ENCODE measurements at regions not wholly inside any gene's neighbourhood (a gene's known extent, or its start where the extent isn't known, plus 50 kb on each side); places are given as distances from the start of the nearest gene placed in this dataset.

GRCh38 chr5:171609806-171610452 is 175.7 kb upstream of the SMIM23 start:
- Mint-ChIP-seq H3K9me3 (ENCODE audit: low read depth) (peaks cover 20% of the 10 kb centered on the region), H3K4me3 (ENCODE audit: unreplicated experiment) (no peak overlapping the region), H3K27ac (ENCODE audit: unreplicated experiment) (no peak overlapping the region), H3K36me3 (ENCODE audit: low read depth) (peaks cover 5% of the 10 kb centered on the region), H3K27me3 (ENCODE audit: low read depth) (peaks cover 27% of the 10 kb centered on the region), H3K4me1 (ENCODE audit: low read depth) (no peaks in the 10 kb centered on the region)
- no peak for DNase-seq (ENCODE audit: low spot score)
- TF ChIP-seq CTCF (IDR thresholded peaks at IDR 0.05) = no peak

GRCh38 chr5:171610686-171611085 is 174.9 kb upstream of the SMIM23 start:
- Mint-ChIP-seq H3K4me1 (ENCODE audit: low read depth) (peaks cover 5% of the 10 kb centered on the region), H3K36me3 (ENCODE audit: low read depth) (peaks cover 5% of the 10 kb centered on the region), H3K27me3 (ENCODE audit: low read depth) (peaks cover 32% of the 10 kb centered on the region), H3K27ac (ENCODE audit: unreplicated experiment) (no peak overlapping the region), H3K4me3 (ENCODE audit: unreplicated experiment) (no peak overlapping the region), H3K9me3 (ENCODE audit: low read depth) (peaks cover 20% of the 10 kb centered on the region)
- no peak for DNase-seq (ENCODE audit: low spot score)
- TF ChIP-seq CTCF (IDR thresholded peaks at IDR 0.05) = no peak

- no peak overlapping the region for H3K27ac Mint-ChIP-seq (ENCODE audit: unreplicated experiment)
- no peak overlapping the region for H3K4me3 Mint-ChIP-seq (ENCODE audit: unreplicated experiment)
- H3K27me3 Mint-ChIP-seq (ENCODE audit: low read depth) = peaks cover 45% of the 10 kb centered on the region
Measured at GRCh38 chr5:171612749-171613148, 172.9 kb upstream of the SMIM23 start.

GRCh38 chr5:171614511-171614910 is 171.1 kb upstream of the SMIM23 start:
- Mint-ChIP-seq H3K27ac (ENCODE audit: unreplicated experiment) (no peak overlapping the region), H3K27me3 (ENCODE audit: low read depth) (peaks cover 38% of the 10 kb centered on the region), H3K4me3 (ENCODE audit: unreplicated experiment) (no peak overlapping the region), H3K36me3 (ENCODE audit: low read depth) (peaks cover 2% of the 10 kb centered on the region), H3K4me1 (ENCODE audit: low read depth) (peaks cover 5% of the 10 kb centered on the region), H3K9me3 (ENCODE audit: low read depth) (peaks cover 4% of the 10 kb centered on the region)
- no peak for DNase-seq (ENCODE audit: low spot score)
- no peak for TF ChIP-seq CTCF (IDR thresholded peaks at IDR 0.05)

More at GRCh38 chr5:171612749-171613148, 172.9 kb upstream of the SMIM23 start:
- no peak for TF ChIP-seq CTCF (IDR thresholded peaks at IDR 0.05)
- no peak for DNase-seq (ENCODE audit: low spot score)
- Mint-ChIP-seq H3K36me3 (ENCODE audit: low read depth) (peaks cover 2% of the 10 kb centered on the region), H3K9me3 (ENCODE audit: low read depth) (peaks cover 10% of the 10 kb centered on the region), H3K4me1 (ENCODE audit: low read depth) (peaks cover 5% of the 10 kb centered on the region)

- DNase-seq (ENCODE audit: low spot score) = no peak
- Mint-ChIP-seq H3K9me3 (ENCODE audit: low read depth) (peaks cover 4% of the 10 kb centered on the region), H3K4me1 (ENCODE audit: low read depth) (peaks cover 5% of the 10 kb centered on the region), H3K27ac (ENCODE audit: unreplicated experiment) (no peak overlapping the region), H3K36me3 (ENCODE audit: low read depth) (peaks cover 2% of the 10 kb centered on the region), H3K4me3 (ENCODE audit: unreplicated experiment) (no peak overlapping the region), H3K27me3 (ENCODE audit: low read depth) (peaks cover 38% of the 10 kb centered on the region)
- no peak for TF ChIP-seq CTCF (IDR thresholded peaks at IDR 0.05)
Measured at GRCh38 chr5:171614971-171615653, 170.5 kb upstream of the SMIM23 start.
